ENCODE measurements at regions not wholly inside any gene's neighbourhood (a gene's known extent, or its start where the extent isn't known, plus 50 kb on each side); places are given as distances from the start of the nearest gene placed in this dataset.

- intact Hi-C loops (cut with DNase I), result no loop called here
- H3K4me3 ChIP-seq (ENCODE audit: low read length), result no peak overlapping the region
- no peaks in the 10 kb centered on the region for H3K9me3 ChIP-seq (ENCODE audit: control insufficient read depth, low read length)
- no peak for DNase-seq
- 42% methylated on average over 6 of the region's 6 CpGs for WGBS
- no peak overlapping the region for H3K27ac ChIP-seq (ENCODE audit: low read length)
- no peaks in the 10 kb centered on the region for H3K27me3 ChIP-seq (ENCODE audit: control insufficient read depth, insufficient read depth)
- H3K4me1 ChIP-seq (ENCODE audit: control insufficient read depth, insufficient read depth, low read length), result no peaks in the 10 kb centered on the region
- no peak for ATAC-seq
Observed at GRCh38 chr16:50941681-50942080, 199.8 kb downstream of the CYLD start.

GRCh38 chr16:50940275-50940854 lies 198.5 kb downstream of the CYLD start:
- intact Hi-C loops (cut with DNase I), result no loop called here
- Histone ChIP-seq H3K4me1 (ENCODE audit: control insufficient read depth, insufficient read depth, low read length) (no peaks in the 10 kb centered on the region), H3K9me3 (ENCODE audit: control insufficient read depth, low read length) (no peaks in the 10 kb centered on the region), H3K4me3 (ENCODE audit: low read length) (no peak overlapping the region), H3K27me3 (ENCODE audit: control insufficient read depth, insufficient read depth) (no peaks in the 10 kb centered on the region), H3K27ac (ENCODE audit: low read length) (no peak overlapping the region)
- WGBS, result 65% methylated on average over 7 of the region's 7 CpGs
- DNase-seq (no peak), ATAC-seq (no peak)

- Histone ChIP-seq H3K4me3 (ENCODE audit: low read length) (no peak overlapping the region), H3K27ac (ENCODE audit: low read length) (no peak overlapping the region), H3K9me3 (ENCODE audit: control insufficient read depth, low read length) (no peaks in the 10 kb centered on the region), H3K27me3 (ENCODE audit: control insufficient read depth, insufficient read depth) (no peaks in the 10 kb centered on the region), H3K4me1 (ENCODE audit: control insufficient read depth, insufficient read depth, low read length) (no peaks in the 10 kb centered on the region)
- no peak for DNase-seq
- no peak for ATAC-seq
- intact Hi-C loops (cut with DNase I), result no loop called here
- WGBS, result 62% methylated on average over 2 of the region's 2 CpGs
Observed at GRCh38 chr16:50939356-50939755, 197.5 kb downstream of the CYLD start.

- no peaks in the 10 kb centered on the region for H3K27me3 ChIP-seq (ENCODE audit: control insufficient read depth, insufficient read depth)
- H3K9me3 ChIP-seq (ENCODE audit: control insufficient read depth, low read length), result no peaks in the 10 kb centered on the region
- WGBS, result 73% methylated on average over 11 of the region's 11 CpGs
- no peak overlapping the region for H3K4me3 ChIP-seq (ENCODE audit: low read length)
- H3K27ac ChIP-seq (ENCODE audit: low read length), result no peak overlapping the region
- intact Hi-C loops (cut with DNase I), result no loop called here
- DNase-seq (no peak), ATAC-seq (no peak)
- H3K4me1 ChIP-seq (ENCODE audit: control insufficient read depth, insufficient read depth, low read length), result no peaks in the 10 kb centered on the region
Observed at GRCh38 chr16:50938932-50939331, 197.0 kb downstream of the CYLD start.

- ATAC-seq, result no peak
- Histone ChIP-seq H3K4me3 (ENCODE audit: low read length) (no peak overlapping the region), H3K9me3 (ENCODE audit: control insufficient read depth, low read length) (no peaks in the 10 kb centered on the region), H3K4me1 (ENCODE audit: control insufficient read depth, insufficient read depth, low read length) (no peaks in the 10 kb centered on the region), H3K27ac (ENCODE audit: low read length) (no peak overlapping the region), H3K27me3 (ENCODE audit: control insufficient read depth, insufficient read depth) (no peaks in the 10 kb centered on the region)
- 61% methylated on average over 3 of the region's 3 CpGs for WGBS
- DNase-seq, result no peak
- intact Hi-C loops (cut with DNase I), result no loop called here
Observed at GRCh38 chr16:50933262-50933661, 191.4 kb downstream of the CYLD start.

- Histone ChIP-seq H3K9me3 (ENCODE audit: control insufficient read depth, low read length) (no peaks in the 10 kb centered on the region), H3K4me3 (ENCODE audit: low read length) (no peak overlapping the region), H3K27ac (ENCODE audit: low read length) (no peak overlapping the region), H3K27me3 (ENCODE audit: control insufficient read depth, insufficient read depth) (no peaks in the 10 kb centered on the region), H3K4me1 (ENCODE audit: control insufficient read depth, insufficient read depth, low read length) (no peaks in the 10 kb centered on the region)
- intact Hi-C loops (cut with DNase I), result no loop called here
- DNase-seq, result no peak
- no peak for ATAC-seq
Observed at GRCh38 chr16:50932348-50932935, 190.6 kb downstream of the CYLD start.

- no peak overlapping the region for H3K4me3 ChIP-seq (ENCODE audit: low read length)
- ATAC-seq (no peak), DNase-seq (no peak)
- no peak overlapping the region for H3K27ac ChIP-seq (ENCODE audit: low read length)
- intact Hi-C loops (cut with DNase I), result no loop called here
- WGBS, result 74% methylated on average over 5 of the region's 5 CpGs
- H3K27me3 ChIP-seq (ENCODE audit: control insufficient read depth, insufficient read depth), result no peaks in the 10 kb centered on the region
- no peaks in the 10 kb centered on the region for H3K9me3 ChIP-seq (ENCODE audit: control insufficient read depth, low read length)
- no peaks in the 10 kb centered on the region for H3K4me1 ChIP-seq (ENCODE audit: control insufficient read depth, insufficient read depth, low read length)
Observed at GRCh38 chr16:50928065-50928464, 186.2 kb downstream of the CYLD start.

- no peak for DNase-seq
- H3K4me1 ChIP-seq (ENCODE audit: control insufficient read depth, insufficient read depth, low read length), result no peaks in the 10 kb centered on the region
- H3K27ac ChIP-seq (ENCODE audit: low read length), result no peak overlapping the region
- intact Hi-C loops (cut with DNase I), result no loop called here
- H3K9me3 ChIP-seq (ENCODE audit: control insufficient read depth, low read length), result no peaks in the 10 kb centered on the region
- 78% methylated on average over 7 of the region's 7 CpGs for WGBS
- H3K27me3 ChIP-seq (ENCODE audit: control insufficient read depth, insufficient read depth), result no peaks in the 10 kb centered on the region
- no peak overlapping the region for H3K4me3 ChIP-seq (ENCODE audit: low read length)
- no peak for ATAC-seq
Observed at GRCh38 chr16:50925758-50926357, 184.0 kb downstream of the CYLD start.

- H3K27me3 ChIP-seq (ENCODE audit: control insufficient read depth, insufficient read depth), result no peaks in the 10 kb centered on the region
- no peak overlapping the region for H3K4me3 ChIP-seq (ENCODE audit: low read length)
- no peaks in the 10 kb centered on the region for H3K9me3 ChIP-seq (ENCODE audit: control insufficient read depth, low read length)
- intact Hi-C loops (cut with DNase I), result no loop called here
- H3K4me1 ChIP-seq (ENCODE audit: control insufficient read depth, insufficient read depth, low read length), result no peaks in the 10 kb centered on the region
- DNase-seq, result no peak
- no peak overlapping the region for H3K27ac ChIP-seq (ENCODE audit: low read length)
- 91% methylated on average over 8 of the region's 8 CpGs for WGBS
- ATAC-seq, result no peak
Observed at GRCh38 chr16:50924759-50925545, 183.1 kb downstream of the CYLD start.

GRCh38 chr16:50917950-50918703 lies 176.2 kb downstream of the CYLD start:
- Histone ChIP-seq H3K4me3 (ENCODE audit: low read length) (no peak overlapping the region), H3K4me1 (ENCODE audit: control insufficient read depth, insufficient read depth, low read length) (no peaks in the 10 kb centered on the region), H3K27me3 (ENCODE audit: control insufficient read depth, insufficient read depth) (no peaks in the 10 kb centered on the region), H3K9me3 (ENCODE audit: control insufficient read depth, low read length) (no peaks in the 10 kb centered on the region), H3K27ac (ENCODE audit: low read length) (no peak overlapping the region)
- intact Hi-C loops (cut with DNase I), result no loop called here
- whole genome bisulfite sequencing, result 77% methylated on average over 16 of the region's 16 CpGs
- DNase-seq, result no peak
- no peak for ATAC-seq

- Histone ChIP-seq H3K4me3 (ENCODE audit: low read length) (no peak overlapping the region), H3K27me3 (ENCODE audit: control insufficient read depth, insufficient read depth) (no peaks in the 10 kb centered on the region), H3K27ac (ENCODE audit: low read length) (no peak overlapping the region), H3K9me3 (ENCODE audit: control insufficient read depth, low read length) (no peaks in the 10 kb centered on the region), H3K4me1 (ENCODE audit: control insufficient read depth, insufficient read depth, low read length) (no peaks in the 10 kb centered on the region)
- DNase-seq, result no peak
- intact Hi-C loops (cut with DNase I), result no loop called here
- no peak for ATAC-seq
Observed at GRCh38 chr16:50916040-50916439, 174.2 kb downstream of the CYLD start.

All from right cardiac atrium (tissue), 5 donors.